ENCODE measurements at regions not wholly inside any gene's neighbourhood (a gene's known extent, or its start where the extent isn't known, plus 50 kb on each side); places are given as distances from the start of the nearest gene placed in this dataset.

DNA sequence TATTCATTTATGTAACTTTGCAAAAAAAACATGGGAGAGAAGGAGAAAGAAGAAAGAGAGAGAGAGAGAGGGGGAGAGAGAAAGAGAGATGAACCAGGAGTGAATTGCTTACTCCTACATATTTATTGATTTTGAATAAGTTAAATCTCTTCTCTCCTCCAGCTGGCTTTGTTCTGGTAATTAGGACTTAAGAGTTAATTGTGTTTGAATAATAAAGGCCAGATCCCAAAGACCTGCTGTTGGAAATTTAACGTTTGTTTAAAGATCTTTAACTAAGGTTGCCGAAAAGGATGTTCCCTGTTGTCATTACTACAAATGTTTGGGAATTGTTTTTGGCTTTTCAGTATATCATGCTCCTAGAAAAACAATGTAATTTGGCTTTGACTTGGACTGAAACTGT is 473.0 kb downstream of the TUSC1 start:
- H4K20me1 ChIP-seq (ENCODE audit: insufficient read depth): no peaks in the 10 kb centered on the region
- H3K36me3 ChIP-seq (replicated peaks in 1 of 2; ENCODE audit: control insufficient read depth in 1 of 2, insufficient read depth in 2 of 2, low read length in 1 of 2): no peaks in the 10 kb centered on the region
- H3K4me2 ChIP-seq: no peak overlapping the region
- H3F3A ChIP-seq (replicated peaks; ENCODE audit: insufficient read depth): no peaks in the 10 kb centered on the region
- no peaks in the 10 kb centered on the region for H3K9me3 ChIP-seq
- H3K9ac ChIP-seq: no peak overlapping the region
- no peaks in the 10 kb centered on the region for H3K4me1 ChIP-seq (ENCODE audit: control insufficient read depth in 1 of 2, insufficient read depth in 2 of 2, low read depth in 1 of 2, low read length in 1 of 2)
- H3K79me2 ChIP-seq (ENCODE audit: insufficient read depth): no peaks in the 10 kb centered on the region
- POLR2A ChIA-PET: no interaction called here
- 24% methylated on average over 2 of the region's 2 CpGs for WGBS (ENCODE audit: low lambda C conversion rate)
- no peak overlapping the region for H2AFZ ChIP-seq (ENCODE audit: low read depth)
- no peaks in the 10 kb centered on the region for H3K27me3 ChIP-seq (ENCODE audit: insufficient read depth)
- CTCF ChIA-PET: no interaction called here
- DNase-seq: no peak
- no peak overlapping the region for H3K27ac ChIP-seq (ENCODE audit: low read depth in 2 of 2, low read length in 1 of 2)
- no peaks in the 10 kb centered on the region for H3K9me2 ChIP-seq
- TF ChIP-seq TAF1 (IDR thresholded peaks at IDR 0.05; ENCODE audit: borderline replicate concordance, low read depth, low read length): no peak
- no peak overlapping the region for H3K4me3 ChIP-seq (ENCODE audit: low read depth in 2 of 2, low read length in 1 of 2)

DNA sequence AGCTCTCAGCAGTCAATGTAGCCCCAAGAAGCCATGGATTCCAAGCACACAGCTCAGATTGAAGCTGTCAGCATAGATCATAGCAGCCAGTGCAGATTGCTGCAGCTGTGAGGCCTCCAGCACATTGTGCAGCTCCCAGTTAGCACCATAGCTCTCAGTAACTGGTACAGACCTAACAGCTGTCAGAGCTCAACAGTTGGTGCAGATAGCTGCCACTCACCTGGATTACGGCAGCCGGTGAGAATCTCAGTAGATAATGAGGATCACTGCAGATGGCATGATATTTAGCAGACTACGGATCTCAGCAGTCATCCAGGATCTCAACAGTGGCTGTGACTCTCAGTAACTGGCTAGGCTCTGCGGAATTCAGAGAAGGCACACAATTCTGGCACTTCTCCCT is 500.4 kb downstream of the TUSC1 start:
- CTCF ChIA-PET: no interaction called here
- Histone ChIP-seq H3K9me3 (peaks cover 6% of the 10 kb centered on the region; the same call in 1 of the 2 replicates), H3K79me2 (ENCODE audit: insufficient read depth) (no peaks in the 10 kb centered on the region), H4K20me1 (ENCODE audit: insufficient read depth) (no peaks in the 10 kb centered on the region), H3K27ac (ENCODE audit: low read depth in 2 of 2, low read length in 1 of 2) (no peak overlapping the region), H3F3A (replicated peaks; ENCODE audit: insufficient read depth) (no peaks in the 10 kb centered on the region), H3K9me2 (no peaks in the 10 kb centered on the region), H3K4me1 (ENCODE audit: control insufficient read depth in 1 of 2, insufficient read depth in 2 of 2, low read depth in 1 of 2, low read length in 1 of 2) (no peaks in the 10 kb centered on the region), H2AFZ (ENCODE audit: low read depth) (no peak overlapping the region), H3K4me3 (ENCODE audit: low read depth in 2 of 2, low read length in 1 of 2) (no peak overlapping the region), H3K4me2 (no peak overlapping the region), H3K27me3 (ENCODE audit: insufficient read depth) (no peaks in the 10 kb centered on the region), H3K9ac (no peak overlapping the region), H3K36me3 (replicated peaks in 1 of 2; ENCODE audit: control insufficient read depth in 1 of 2, insufficient read depth in 2 of 2, low read length in 1 of 2) (no peaks in the 10 kb centered on the region)
- TF ChIP-seq EZH2phosphoT487 (IDR thresholded peaks at IDR 0.05; ENCODE audit: borderline replicate concordance, low read depth): no peak
- TF ChIP-seq SIN3A (IDR thresholded peaks at IDR 0.05; ENCODE audit: borderline replicate concordance, low read depth, low read length): no peak
- TF ChIP-seq, protein P1, sequence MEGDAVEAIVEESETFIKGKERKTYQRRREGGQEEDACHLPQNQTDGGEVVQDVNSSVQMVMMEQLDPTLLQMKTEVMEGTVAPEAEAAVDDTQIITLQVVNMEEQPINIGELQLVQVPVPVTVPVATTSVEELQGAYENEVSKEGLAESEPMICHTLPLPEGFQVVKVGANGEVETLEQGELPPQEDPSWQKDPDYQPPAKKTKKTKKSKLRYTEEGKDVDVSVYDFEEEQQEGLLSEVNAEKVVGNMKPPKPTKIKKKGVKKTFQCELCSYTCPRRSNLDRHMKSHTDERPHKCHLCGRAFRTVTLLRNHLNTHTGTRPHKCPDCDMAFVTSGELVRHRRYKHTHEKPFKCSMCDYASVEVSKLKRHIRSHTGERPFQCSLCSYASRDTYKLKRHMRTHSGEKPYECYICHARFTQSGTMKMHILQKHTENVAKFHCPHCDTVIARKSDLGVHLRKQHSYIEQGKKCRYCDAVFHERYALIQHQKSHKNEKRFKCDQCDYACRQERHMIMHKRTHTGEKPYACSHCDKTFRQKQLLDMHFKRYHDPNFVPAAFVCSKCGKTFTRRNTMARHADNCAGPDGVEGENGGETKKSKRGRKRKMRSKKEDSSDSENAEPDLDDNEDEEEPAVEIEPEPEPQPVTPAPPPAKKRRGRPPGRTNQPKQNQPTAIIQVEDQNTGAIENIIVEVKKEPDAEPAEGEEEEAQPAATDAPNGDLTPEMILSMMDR (IDR thresholded peaks at IDR 0.05): no peak
- TF ChIP-seq, protein P2, sequence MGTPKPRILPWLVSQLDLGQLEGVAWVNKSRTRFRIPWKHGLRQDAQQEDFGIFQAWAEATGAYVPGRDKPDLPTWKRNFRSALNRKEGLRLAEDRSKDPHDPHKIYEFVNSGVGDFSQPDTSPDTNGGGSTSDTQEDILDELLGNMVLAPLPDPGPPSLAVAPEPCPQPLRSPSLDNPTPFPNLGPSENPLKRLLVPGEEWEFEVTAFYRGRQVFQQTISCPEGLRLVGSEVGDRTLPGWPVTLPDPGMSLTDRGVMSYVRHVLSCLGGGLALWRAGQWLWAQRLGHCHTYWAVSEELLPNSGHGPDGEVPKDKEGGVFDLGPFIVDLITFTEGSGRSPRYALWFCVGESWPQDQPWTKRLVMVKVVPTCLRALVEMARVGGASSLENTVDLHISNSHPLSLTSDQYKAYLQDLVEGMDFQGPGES (IDR thresholded peaks at IDR 0.05; ENCODE audit: low read depth, low read length): no peak
- TF ChIP-seq, protein P3, sequence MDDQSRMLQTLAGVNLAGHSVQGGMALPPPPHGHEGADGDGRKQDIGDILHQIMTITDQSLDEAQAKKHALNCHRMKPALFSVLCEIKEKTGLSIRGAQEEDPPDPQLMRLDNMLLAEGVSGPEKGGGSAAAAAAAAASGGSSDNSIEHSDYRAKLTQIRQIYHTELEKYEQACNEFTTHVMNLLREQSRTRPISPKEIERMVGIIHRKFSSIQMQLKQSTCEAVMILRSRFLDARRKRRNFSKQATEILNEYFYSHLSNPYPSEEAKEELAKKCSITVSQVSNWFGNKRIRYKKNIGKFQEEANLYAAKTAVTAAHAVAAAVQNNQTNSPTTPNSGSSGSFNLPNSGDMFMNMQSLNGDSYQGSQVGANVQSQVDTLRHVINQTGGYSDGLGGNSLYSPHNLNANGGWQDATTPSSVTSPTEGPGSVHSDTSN (IDR thresholded peaks at IDR 0.05): no peak
- no peak for TF ChIP-seq FOXJ3 (CRISPR knock-in tag; IDR thresholded peaks at IDR 0.05)
- no peak for TF ChIP-seq YY1 (IDR thresholded peaks at IDR 0.05; ENCODE audit: low read depth)
- TF ChIP-seq CHD2 (IDR thresholded peaks at IDR 0.05; ENCODE audit: low read length, partially characterized antibody): no peak
- POLR2A ChIA-PET: no interaction called here
- 62% methylated on average over 4 of the region's 4 CpGs for WGBS (ENCODE audit: low lambda C conversion rate)
- DNase-seq: no peak
